HepG2 (cell line): ENCODE measurements at regions not wholly inside any gene's neighbourhood (a gene's known extent, or its start where the extent isn't known, plus 50 kb on each side); places are given as distances from the start of the nearest gene placed in this dataset.
A peak's percentile ranks its signal among the peaks of the same experiment; 100 is the strongest.

Experiments used
- AKAP8 ChIP-seq: sonication (generic); formaldehyde crosslinking; IDR thresholded peaks from 2 replicates; pipeline ENCODE4 v1.5.1; 2020; ENCODE audit warnings: mild to moderate bottlenecking, missing genetic modification reagents
- HDAC6 ChIP-seq: fragments of 200-600 bp; sonication (generic); IDR thresholded peaks from 2 replicates; pipeline ENCODE4 v1.7.0; 2017; ENCODE audit warnings: mild to moderate bottlenecking, antibody characterized with exemption, low read length, low read depth
- HMG20A ChIP-seq: IDR thresholded peaks from 2 replicates; pipeline ENCODE4 v1.6.1; 2016; ENCODE audit warnings: borderline replicate concordance
- IKZF5 ChIP-seq: IDR thresholded peaks from 2 replicates; pipeline ENCODE4 v1.6.1; 2018; ENCODE audit warnings: missing genetic modification reagents, mild to moderate bottlenecking, missing compliant biosample characterization
- KDM4B ChIP-seq: sonication (generic); formaldehyde crosslinking; IDR thresholded peaks from 2 replicates; pipeline ENCODE4 v1.4.0; 2020; ENCODE audit warnings: missing genetic modification reagents
- LCORL ChIP-seq, 2 experiments: fragments of 450-650 bp in 1 of 2; sonication (generic) in 1 of 2; formaldehyde crosslinking in 1 of 2; IDR thresholded peaks; 2 replicates each; pipeline versions ENCODE4 v1.5.0 to v1.6.1; 2017 to 2020; ENCODE audit warnings: antibody characterized with exemption in 1 of 2, missing genetic modification reagents in 1 of 2
- MEIS1 ChIP-seq: sonication (generic); formaldehyde crosslinking; IDR thresholded peaks from 2 replicates; pipeline ENCODE4 v1.9.0; 2021; ENCODE audit warnings: mild to moderate bottlenecking, missing genetic modification reagents, moderate library complexity, borderline replicate concordance
- MTA3 ChIP-seq: sonication (generic); formaldehyde crosslinking; IDR thresholded peaks from 2 replicates; pipeline ENCODE4 v1.4.0; 2020; ENCODE audit warnings: missing genetic modification reagents
- NR1H2 ChIP-seq: sonication (generic); formaldehyde crosslinking; IDR thresholded peaks from 2 replicates; pipeline ENCODE4 v1.8.1; 2022; ENCODE audit warnings: low read depth, missing genetic modification reagents, borderline replicate concordance
- PBX2 ChIP-seq: IDR thresholded peaks from 2 replicates; pipeline ENCODE4 v1.6.1; 2016; ENCODE audit warnings: control low read depth
- POLR2A ChIP-seq, 2 experiments: IDR thresholded peaks; 2 replicates each; pipeline ENCODE4 v1.6.1; 2011; ENCODE audit warnings: low read depth in 2 of 2, low read length in 2 of 2, mild to moderate bottlenecking in 1 of 2, moderate library complexity in 1 of 2; ENCODE audit not compliant: insufficient read depth in 1 of 2
- PREB ChIP-seq: sonication (generic); formaldehyde crosslinking; IDR thresholded peaks from 2 replicates; pipeline ENCODE4 v1.4.0; 2020; ENCODE audit warnings: missing genetic modification reagents
- SCMH1 ChIP-seq: sonication (generic); formaldehyde crosslinking; IDR thresholded peaks from 2 replicates; pipeline ENCODE4 v1.9.0; 2021; ENCODE audit warnings: missing genetic modification reagents, mild to moderate bottlenecking, borderline replicate concordance
- SOX13 ChIP-seq, 3 experiments: fragments of 450-650 bp in 1 of 3; sonication (generic) in 1 of 3; formaldehyde crosslinking in 1 of 3; IDR thresholded peaks in 2 of 3; conservative IDR thresholded peaks in 1 of 3; 2 replicates each; pipeline versions ENCODE4 v1.5.0 to v1.6.1; 2016 to 2020; ENCODE audit warnings: antibody characterized with exemption in 1 of 3, mild to moderate bottlenecking in 1 of 3, missing compliant biosample characterization in 1 of 3, missing genetic modification reagents in 1 of 3, moderate library complexity in 1 of 3
- STAT5B ChIP-seq: sonication (generic); formaldehyde crosslinking; IDR thresholded peaks from 2 replicates; pipeline ENCODE4 v1.4.0; 2020; ENCODE audit warnings: missing genetic modification reagents
- TEAD2 ChIP-seq: sonication (generic); formaldehyde crosslinking; IDR thresholded peaks from 2 replicates; pipeline ENCODE4 v1.9.0; 2021; ENCODE audit warnings: missing genetic modification reagents
- THAP11 ChIP-seq: IDR thresholded peaks from 2 replicates; pipeline ENCODE4 v1.6.1; 2016; ENCODE audit warnings: missing biosample characterization, missing genetic modification reagents
- XBP1 ChIP-seq: sonication (generic); formaldehyde crosslinking; IDR thresholded peaks from 2 replicates; pipeline ENCODE4 v1.5.0; 2020; ENCODE audit warnings: missing genetic modification reagents
- YY1 ChIP-seq: IDR thresholded peaks from 2 replicates; pipeline ENCODE4 v1.6.1; 2011; ENCODE audit warnings: low read length, low read depth, moderate library complexity, mild to moderate bottlenecking; ENCODE audit not compliant: insufficient read depth, insufficient replicate concordance
- ZMYM4 ChIP-seq: sonication (generic); formaldehyde crosslinking; IDR thresholded peaks from 2 replicates; pipeline ENCODE4 v1.8.1; 2023; ENCODE audit warnings: mild to moderate bottlenecking, missing genetic modification reagents
- ZNF343 ChIP-seq: sonication (generic); formaldehyde crosslinking; IDR thresholded peaks from 2 replicates; pipeline ENCODE4 v1.4.0; 2020; ENCODE audit warnings: mild to moderate bottlenecking, missing genetic modification reagents
- ZNF484 ChIP-seq: sonication (generic); formaldehyde crosslinking; IDR thresholded peaks from 2 replicates; pipeline ENCODE4 v1.5.1; 2020; ENCODE audit warnings: mild to moderate bottlenecking, low read depth, missing genetic modification reagents, borderline replicate concordance
- ZNF510 ChIP-seq: sonication (generic); formaldehyde crosslinking; IDR thresholded peaks from 2 replicates; pipeline ENCODE4 v1.4.0; 2020; ENCODE audit warnings: low read depth, mild to moderate bottlenecking, missing genetic modification reagents
- ZNF691 ChIP-seq: sonication (generic); formaldehyde crosslinking; IDR thresholded peaks from 2 replicates; pipeline ENCODE4 v1.4.0; 2020; ENCODE audit warnings: missing genetic modification reagents, low read depth, mild to moderate bottlenecking, borderline replicate concordance
- ZNF737 ChIP-seq: sonication (generic); formaldehyde crosslinking; IDR thresholded peaks from 2 replicates; pipeline ENCODE4 v1.5.0; 2020; ENCODE audit warnings: missing genetic modification reagents, mild to moderate bottlenecking, borderline replicate concordance
- ZNF776 ChIP-seq: sonication (generic); formaldehyde crosslinking; IDR thresholded peaks from 2 replicates; pipeline ENCODE4 v1.4.0; 2020; ENCODE audit warnings: mild to moderate bottlenecking, missing genetic modification reagents
- ZNF781 ChIP-seq: sonication (generic); formaldehyde crosslinking; IDR thresholded peaks from 2 replicates; pipeline ENCODE4 v1.5.1; 2020; ENCODE audit warnings: borderline replicate concordance, mild to moderate bottlenecking, missing genetic modification reagents; ENCODE audit errors: not compliant biosample characterization
- ZNF878 ChIP-seq: sonication (generic); formaldehyde crosslinking; IDR thresholded peaks from 2 replicates; pipeline ENCODE4 v1.8.1; 2023; ENCODE audit warnings: mild to moderate bottlenecking, missing genetic modification reagents, moderate library complexity
- ZSCAN29 ChIP-seq: sonication (generic); formaldehyde crosslinking; conservative IDR thresholded peaks from 2 replicates; pipeline ENCODE4 v1.4.0; 2020; ENCODE audit warnings: mild to moderate bottlenecking, missing genetic modification reagents

- TF ChIP-seq PBX2 (CRISPR knock-in tag) (no peak), YY1 (no peak), ZMYM4 (CRISPR knock-in tag) (peak; percentile 7; the same call in 1 of the 2 replicates), XBP1 (no peak), ZNF510 (no peak), PREB (CRISPR knock-in tag) (no peak), HDAC6 (no peak), SOX13 (IDR thresholded peaks at IDR 0.05) (no peak), SOX13 (CRISPR knock-in tag; conservative IDR thresholded peaks at IDR 0.05 in 1 of 2, IDR thresholded peaks at IDR 0.05 in 1 of 2) (peak in 1 of 2 experiments; percentile 28; a peak in 1 of 4 replicates), IKZF5 (CRISPR knock-in tag) (no peak), POLR2A (IDR thresholded peaks at IDR 0.05; ENCODE audit: insufficient read depth in 1 of 2, low read depth in 2 of 2, low read length in 2 of 2) (no peak), ZNF781 (CRISPR knock-in tag) (no peak), ZNF776 (no peak), LCORL (IDR thresholded peaks at IDR 0.05) (no peak), LCORL (CRISPR knock-in tag; IDR thresholded peaks at IDR 0.05) (no peak), SCMH1 (no peak), TEAD2 (no peak), ZNF878 (CRISPR knock-in tag) (no peak), THAP11 (CRISPR knock-in tag) (no peak), STAT5B (no peak), NR1H2 (no peak), ZNF484 (no peak), HMG20A (CRISPR knock-in tag) (no peak), AKAP8 (no peak), KDM4B (CRISPR knock-in tag) (no peak), MTA3 (CRISPR knock-in tag) (no peak), ZNF691 (CRISPR knock-in tag) (peak; percentile 87; the same call in 1 of the 2 replicates), ZSCAN29 (CRISPR knock-in tag) (no peak), ZNF737 (CRISPR knock-in tag) (no peak), ZNF343 (CRISPR knock-in tag) (no peak), MEIS1 (no peak)
Measured at GRCh38 chr12:124481257-124481750, 86.1 kb downstream of the NCOR2 start (continued).
